ENCODE measurements at regions not wholly inside any gene's neighbourhood (a gene's known extent, or its start where the extent isn't known, plus 50 kb on each side); places are given as distances from the start of the nearest gene placed in this dataset.

GRCh38 chr3:182393151-182393550, 400.2 kb upstream of the ATP11B start:
- H2AFZ ChIP-seq (ENCODE audit: low read depth, low read length), result no peak overlapping the region
- no peaks in the 10 kb centered on the region for H3K9me3 ChIP-seq (ENCODE audit: low read length)
- H3K4me1 ChIP-seq (ENCODE audit: insufficient read depth, low read length), result no peaks in the 10 kb centered on the region
- H3K27me3 ChIP-seq (ENCODE audit: insufficient read depth, low read length), result no peaks in the 10 kb centered on the region
- no peak overlapping the region for H3K4me3 ChIP-seq (ENCODE audit: low read length)
- no peaks in the 10 kb centered on the region for H3K36me3 ChIP-seq (ENCODE audit: insufficient read depth, low read length)

DNA sequence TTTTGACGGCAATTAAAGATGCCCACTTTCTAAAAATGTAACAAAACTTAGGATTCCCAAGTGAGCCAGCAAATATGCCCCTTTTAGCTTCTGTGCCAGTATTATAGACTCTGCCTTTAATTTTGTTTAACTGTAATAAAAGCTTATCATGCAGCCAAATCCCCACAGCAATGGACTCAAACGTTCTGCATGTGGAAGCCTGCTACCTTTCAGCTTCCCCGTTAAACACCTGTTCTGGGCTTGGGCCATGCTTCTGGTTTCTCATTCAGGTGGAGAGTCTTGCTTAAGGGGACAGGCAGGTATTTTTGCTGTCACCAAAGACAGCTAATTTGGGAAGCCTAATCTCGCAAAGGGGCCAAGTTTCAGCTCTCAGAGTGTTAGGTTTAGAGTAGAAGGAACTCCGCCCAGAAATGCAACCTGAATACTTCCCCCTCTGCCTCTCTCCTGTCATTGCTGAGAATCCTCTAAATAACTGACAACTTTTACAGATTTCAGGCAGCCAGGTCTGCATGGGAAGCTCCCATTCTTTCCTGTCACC, 399.4 kb upstream of the ATP11B start:
- Histone ChIP-seq H3K27me3 (ENCODE audit: insufficient read depth, low read length) (no peaks in the 10 kb centered on the region), H3K9me3 (ENCODE audit: low read length) (no peaks in the 10 kb centered on the region), H3K4me3 (ENCODE audit: low read length) (no peak overlapping the region), H3K4me1 (ENCODE audit: insufficient read depth, low read length) (no peaks in the 10 kb centered on the region), H3K36me3 (ENCODE audit: insufficient read depth, low read length) (no peaks in the 10 kb centered on the region), H2AFZ (ENCODE audit: low read depth, low read length) (no peak overlapping the region)

DNA sequence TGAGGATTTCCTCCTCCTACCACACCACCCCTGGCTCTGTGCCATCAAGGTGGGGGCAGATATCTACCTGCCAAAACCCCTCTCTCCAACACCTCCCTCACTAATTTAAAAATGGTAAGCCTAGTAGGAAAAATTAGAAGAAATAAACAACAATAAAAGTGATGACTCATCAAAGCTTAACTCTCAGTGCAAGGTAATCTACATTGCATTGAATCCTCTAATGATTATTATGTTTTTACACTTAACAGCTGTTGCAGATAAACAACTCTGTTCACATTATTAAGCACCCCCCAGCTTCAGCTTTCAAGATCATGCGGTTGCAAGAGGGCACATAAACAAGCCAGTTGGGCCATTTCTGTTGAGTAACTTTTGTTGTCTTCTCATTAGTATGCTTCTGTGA, 396.1 kb upstream of the ATP11B start:
- Histone ChIP-seq H2AFZ (ENCODE audit: low read depth, low read length) (no peak overlapping the region), H3K4me1 (ENCODE audit: insufficient read depth, low read length) (peaks cover 2% of the 10 kb centered on the region), H3K36me3 (ENCODE audit: insufficient read depth, low read length) (no peaks in the 10 kb centered on the region), H3K27me3 (ENCODE audit: insufficient read depth, low read length) (no peaks in the 10 kb centered on the region), H3K4me3 (ENCODE audit: low read length) (no peak overlapping the region), H3K9me3 (ENCODE audit: low read length) (no peaks in the 10 kb centered on the region)

DNA sequence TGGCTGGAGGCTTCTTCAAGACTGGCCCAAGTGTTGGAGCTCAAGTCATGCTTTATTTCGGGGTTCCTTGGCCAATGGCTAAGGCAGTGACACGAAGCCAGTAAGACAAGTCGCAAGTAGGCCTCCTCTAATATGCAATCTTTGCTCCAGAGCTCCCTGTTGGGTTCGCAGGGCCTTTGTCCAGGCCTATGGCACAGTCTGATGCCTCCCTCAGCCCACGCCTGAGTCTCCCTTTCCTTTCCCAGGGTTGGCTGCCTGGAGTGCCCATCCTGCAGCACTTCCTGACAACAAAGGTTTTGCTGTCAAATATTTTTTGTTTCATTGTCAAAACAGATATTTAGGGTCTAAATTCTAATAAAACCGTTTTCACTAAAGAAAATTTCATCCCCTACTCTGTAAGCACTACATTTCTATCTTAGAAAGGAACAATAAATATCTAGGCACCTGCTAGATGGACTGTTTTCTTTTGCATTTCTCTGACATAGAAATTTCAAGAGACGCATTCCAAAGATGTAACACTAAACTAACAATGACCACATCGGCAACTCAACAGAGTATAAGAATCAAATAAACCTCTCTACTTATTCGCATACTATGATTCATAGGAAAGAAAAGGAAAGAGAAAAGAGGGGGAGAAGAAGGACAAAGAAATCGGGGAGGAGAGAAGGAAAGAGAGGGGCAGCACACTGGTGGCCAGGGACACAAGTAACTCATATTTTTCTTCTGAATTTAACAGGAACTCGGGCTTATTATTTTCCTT, 393.1 kb upstream of the ATP11B start:
- no peak overlapping the region for H3K4me3 ChIP-seq (ENCODE audit: low read length)
- H3K4me1 ChIP-seq (ENCODE audit: insufficient read depth, low read length), result peaks cover 2% of the 10 kb centered on the region
- peak overlapping the region; percentile 38 for H2AFZ ChIP-seq (ENCODE audit: low read depth, low read length)
- no peaks in the 10 kb centered on the region for H3K9me3 ChIP-seq (ENCODE audit: low read length)
- no peaks in the 10 kb centered on the region for H3K36me3 ChIP-seq (ENCODE audit: insufficient read depth, low read length)
- no peaks in the 10 kb centered on the region for H3K27me3 ChIP-seq (ENCODE audit: insufficient read depth, low read length)

GRCh38 chr3:182400838-182401237, 392.5 kb upstream of the ATP11B start:
- Histone ChIP-seq H3K27me3 (ENCODE audit: insufficient read depth, low read length) (no peaks in the 10 kb centered on the region), H3K36me3 (ENCODE audit: insufficient read depth, low read length) (no peaks in the 10 kb centered on the region), H3K9me3 (ENCODE audit: low read length) (no peaks in the 10 kb centered on the region), H3K4me3 (ENCODE audit: low read length) (no peak overlapping the region), H2AFZ (ENCODE audit: low read depth, low read length) (no peak overlapping the region), H3K4me1 (ENCODE audit: insufficient read depth, low read length) (peaks cover 2% of the 10 kb centered on the region)

DNA sequence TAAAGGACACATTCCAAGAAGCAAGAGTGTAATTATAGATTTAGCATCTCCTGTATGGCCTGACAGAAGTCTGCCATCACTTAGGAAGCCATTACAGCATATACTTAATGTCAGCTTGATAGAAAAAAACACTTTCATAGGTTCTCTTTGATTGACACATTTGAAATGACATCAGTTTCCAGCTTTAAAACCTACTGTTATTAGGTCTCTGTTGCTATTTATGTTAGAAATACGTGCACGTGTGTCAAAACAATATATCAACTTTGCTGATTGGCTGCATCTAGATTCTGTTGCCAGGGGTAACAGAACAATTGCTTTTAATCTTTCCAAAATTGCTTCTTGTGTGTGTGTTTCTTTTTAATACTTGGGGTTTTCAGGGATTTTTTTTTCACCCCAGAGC, 389.3 kb upstream of the ATP11B start:
- Histone ChIP-seq H3K4me3 (ENCODE audit: low read length) (no peak overlapping the region), H3K36me3 (ENCODE audit: insufficient read depth, low read length) (no peaks in the 10 kb centered on the region)

GRCh38 chr3:182405759-182406158, 387.5 kb upstream of the ATP11B start:
- Histone ChIP-seq H3K4me3 (ENCODE audit: low read length) (no peak overlapping the region), H3K9me3 (ENCODE audit: low read length) (no peaks in the 10 kb centered on the region), H3K4me1 (ENCODE audit: insufficient read depth, low read length) (no peaks in the 10 kb centered on the region), H3K27me3 (ENCODE audit: insufficient read depth, low read length) (no peaks in the 10 kb centered on the region), H3K36me3 (ENCODE audit: insufficient read depth, low read length) (no peaks in the 10 kb centered on the region), H2AFZ (ENCODE audit: low read depth, low read length) (no peak overlapping the region)

More for the DNA sequence above, 389.3 kb upstream of the ATP11B start:
- Histone ChIP-seq H3K27me3 (ENCODE audit: insufficient read depth, low read length) (no peaks in the 10 kb centered on the region), H3K9me3 (ENCODE audit: low read length) (no peaks in the 10 kb centered on the region), H2AFZ (ENCODE audit: low read depth, low read length) (no peak overlapping the region), H3K4me1 (ENCODE audit: insufficient read depth, low read length) (peaks cover 2% of the 10 kb centered on the region)

DNA sequence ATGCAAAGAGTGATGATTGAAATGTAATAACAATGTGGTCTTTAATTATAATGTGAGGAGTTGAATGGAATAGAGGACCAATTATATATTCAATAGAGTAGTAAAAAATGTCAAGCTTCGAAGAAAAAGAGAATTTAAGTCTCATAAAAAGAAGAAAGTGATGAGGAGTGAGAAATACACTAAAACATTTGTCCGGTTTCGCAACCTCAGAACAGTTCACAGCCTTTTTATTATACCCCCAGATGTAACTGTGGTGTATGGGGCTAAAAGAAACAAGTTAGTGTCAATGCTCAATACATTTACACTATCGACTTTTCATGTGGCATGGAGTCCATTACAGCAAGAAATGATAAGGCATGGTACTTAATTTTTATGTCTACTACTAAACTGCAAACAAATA, 386.5 kb upstream of the ATP11B start:
- no peak overlapping the region for H3K4me3 ChIP-seq (ENCODE audit: low read length)
- no peaks in the 10 kb centered on the region for H3K27me3 ChIP-seq (ENCODE audit: insufficient read depth, low read length)
- H3K9me3 ChIP-seq (ENCODE audit: low read length), result no peaks in the 10 kb centered on the region
- H3K36me3 ChIP-seq (ENCODE audit: insufficient read depth, low read length), result no peaks in the 10 kb centered on the region
- H3K4me1 ChIP-seq (ENCODE audit: insufficient read depth, low read length), result no peaks in the 10 kb centered on the region
- no peak overlapping the region for H2AFZ ChIP-seq (ENCODE audit: low read depth, low read length)

GRCh38 chr3:182410051-182410450, 383.3 kb upstream of the ATP11B start:
- Histone ChIP-seq H2AFZ (ENCODE audit: low read depth, low read length) (no peak overlapping the region), H3K4me3 (ENCODE audit: low read length) (no peak overlapping the region), H3K27me3 (ENCODE audit: insufficient read depth, low read length) (no peaks in the 10 kb centered on the region), H3K4me1 (ENCODE audit: insufficient read depth, low read length) (no peaks in the 10 kb centered on the region), H3K9me3 (ENCODE audit: low read length) (no peaks in the 10 kb centered on the region), H3K36me3 (ENCODE audit: insufficient read depth, low read length) (no peaks in the 10 kb centered on the region)

DNA sequence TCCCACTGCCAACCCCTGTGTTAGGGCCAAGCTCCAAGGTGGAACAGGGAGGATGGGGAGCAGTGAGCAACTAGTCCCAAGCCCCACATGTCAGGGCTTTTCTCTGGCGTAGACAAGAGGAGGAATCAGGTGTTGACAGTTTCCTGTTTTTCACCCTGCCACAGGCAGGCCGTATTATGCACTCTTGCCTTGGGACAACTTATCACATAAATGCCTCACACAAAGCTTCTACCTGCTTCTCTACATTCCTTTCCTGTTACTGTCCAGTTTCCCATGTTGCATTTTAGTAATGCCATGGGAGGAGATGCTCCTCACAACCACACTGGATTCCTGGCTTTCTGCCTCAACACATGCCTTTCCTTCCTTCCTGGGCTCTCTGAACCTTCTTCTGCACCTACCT, 381.2 kb upstream of the ATP11B start:
- H3K27me3 ChIP-seq (ENCODE audit: insufficient read depth, low read length), result no peaks in the 10 kb centered on the region

DNA sequence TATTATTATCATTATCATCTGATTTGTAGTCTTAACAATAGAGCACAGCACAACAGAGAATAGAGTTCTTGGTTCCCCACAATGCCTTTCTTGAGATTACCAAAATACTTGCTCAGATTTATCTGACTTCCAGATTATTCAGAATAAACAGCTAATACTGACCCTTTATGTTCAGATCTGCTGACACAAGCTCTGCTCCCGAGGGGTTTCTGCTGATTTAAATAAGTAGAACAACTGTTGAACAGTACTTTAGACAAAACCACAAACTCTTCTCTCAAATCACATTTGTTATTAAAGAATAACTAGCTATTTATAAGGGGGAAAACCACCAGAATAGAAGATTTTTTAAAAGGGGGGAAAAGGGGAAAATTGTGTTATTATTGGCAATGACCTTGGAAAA, 380.2 kb upstream of the ATP11B start:
- Histone ChIP-seq H3K4me3 (ENCODE audit: low read length) (no peak overlapping the region), H3K4me1 (ENCODE audit: insufficient read depth, low read length) (no peaks in the 10 kb centered on the region), H3K27me3 (ENCODE audit: insufficient read depth, low read length) (no peaks in the 10 kb centered on the region), H3K36me3 (ENCODE audit: insufficient read depth, low read length) (no peaks in the 10 kb centered on the region), H3K9me3 (ENCODE audit: low read length) (no peaks in the 10 kb centered on the region), H2AFZ (ENCODE audit: low read depth, low read length) (no peak overlapping the region)

More for the DNA sequence above, 381.2 kb upstream of the ATP11B start:
- Histone ChIP-seq H3K4me1 (ENCODE audit: insufficient read depth, low read length) (no peaks in the 10 kb centered on the region), H3K4me3 (ENCODE audit: low read length) (no peak overlapping the region), H2AFZ (ENCODE audit: low read depth, low read length) (no peak overlapping the region), H3K9me3 (ENCODE audit: low read length) (no peaks in the 10 kb centered on the region), H3K36me3 (ENCODE audit: insufficient read depth, low read length) (no peaks in the 10 kb centered on the region)

- H3K27me3 ChIP-seq (ENCODE audit: insufficient read depth, low read length), result no peaks in the 10 kb centered on the region
- H3K9me3 ChIP-seq (ENCODE audit: low read length), result no peaks in the 10 kb centered on the region
- no peak overlapping the region for H3K4me3 ChIP-seq (ENCODE audit: low read length)
- no peaks in the 10 kb centered on the region for H3K4me1 ChIP-seq (ENCODE audit: insufficient read depth, low read length)
- H3K36me3 ChIP-seq (ENCODE audit: insufficient read depth, low read length), result no peaks in the 10 kb centered on the region
- H2AFZ ChIP-seq (ENCODE audit: low read depth, low read length), result no peak overlapping the region
Measured at GRCh38 chr3:182413682-182414081, 379.6 kb upstream of the ATP11B start.

GRCh38 chr3:182414586-182414985, 378.7 kb upstream of the ATP11B start:
- H3K4me1 ChIP-seq (ENCODE audit: insufficient read depth, low read length), result no peaks in the 10 kb centered on the region

DNA sequence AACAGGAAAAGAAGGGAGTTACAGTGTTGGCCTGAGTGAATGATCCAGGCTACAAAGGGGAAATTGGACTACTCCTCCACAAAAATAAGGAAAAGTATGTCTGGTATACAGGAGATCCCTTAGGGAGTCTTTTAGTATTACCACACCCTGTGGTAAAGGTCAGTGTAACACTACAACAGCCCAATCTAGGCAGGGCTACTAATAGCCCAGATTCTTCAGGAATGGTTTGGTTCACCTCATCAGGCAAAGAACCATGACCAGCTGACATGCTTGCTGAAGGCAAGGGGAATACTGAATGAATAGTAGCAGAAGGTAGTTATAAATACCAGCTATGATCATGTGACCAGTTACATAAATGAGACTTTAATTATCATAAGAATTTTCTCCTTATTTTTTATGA, 372.6 kb upstream of the ATP11B start:
- no peaks in the 10 kb centered on the region for H3K27me3 ChIP-seq (ENCODE audit: insufficient read depth, low read length)
- H3K4me1 ChIP-seq (ENCODE audit: insufficient read depth, low read length), result no peaks in the 10 kb centered on the region
- H2AFZ ChIP-seq (ENCODE audit: low read depth, low read length), result no peak overlapping the region
- H3K36me3 ChIP-seq (ENCODE audit: insufficient read depth, low read length), result no peaks in the 10 kb centered on the region
- H3K4me3 ChIP-seq (ENCODE audit: low read length), result no peak overlapping the region
- no peaks in the 10 kb centered on the region for H3K9me3 ChIP-seq (ENCODE audit: low read length)

More at GRCh38 chr3:182414586-182414985, 378.7 kb upstream of the ATP11B start:
- no peak overlapping the region for H3K4me3 ChIP-seq (ENCODE audit: low read length)
- H3K27me3 ChIP-seq (ENCODE audit: insufficient read depth, low read length), result no peaks in the 10 kb centered on the region
- no peak overlapping the region for H2AFZ ChIP-seq (ENCODE audit: low read depth, low read length)
- no peaks in the 10 kb centered on the region for H3K9me3 ChIP-seq (ENCODE audit: low read length)
- H3K36me3 ChIP-seq (ENCODE audit: insufficient read depth, low read length), result no peaks in the 10 kb centered on the region
